ENCODE measurements at regions not wholly inside any gene's neighbourhood (a gene's known extent, or its start where the extent isn't known, plus 50 kb on each side); places are given as distances from the start of the nearest gene placed in this dataset.

DNA sequence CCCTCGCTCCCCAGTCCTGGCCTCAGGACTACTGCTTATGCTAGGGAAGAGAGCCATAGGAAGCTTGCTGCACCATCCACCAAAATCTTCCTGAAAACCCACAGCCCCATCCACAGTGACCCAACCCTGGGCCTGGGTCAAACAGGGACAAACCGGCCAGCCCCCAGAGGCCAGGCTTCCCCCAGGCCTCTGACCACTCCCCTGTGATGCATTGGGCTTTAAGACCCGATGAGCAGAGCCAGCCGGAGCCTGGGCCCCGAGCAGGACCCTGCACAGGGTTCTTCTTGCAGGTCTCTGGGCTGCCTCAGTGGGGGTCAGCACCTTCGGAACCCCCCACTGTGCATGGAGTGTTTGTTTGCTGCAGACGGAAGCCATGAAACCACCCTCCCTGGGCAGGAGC, 583.7 kb downstream of the BRD1 start:
- Histone ChIP-seq H3K4me3 (no peak overlapping the region), H3K27ac (no peak overlapping the region), H3K4me1 (replicated peaks in 1 of 2) (no peaks in the 10 kb centered on the region), H3K36me3 (replicated peaks in 1 of 2) (no peaks in the 10 kb centered on the region), H3K27me3 (no peaks in the 10 kb centered on the region), H3K9me3 (replicated peaks in 1 of 3) (no peaks in the 10 kb centered on the region)
- DNase-seq: peak in 1 of 7 donors; percentile 2
- intact Hi-C loops (cut with DNase I): no loop called here
- 67 to 82% (median 81%) methylated on average over 1 to 7 of the region's 7 CpGs for WGBS, 4 donors
- TF ChIP-seq, protein P1, sequence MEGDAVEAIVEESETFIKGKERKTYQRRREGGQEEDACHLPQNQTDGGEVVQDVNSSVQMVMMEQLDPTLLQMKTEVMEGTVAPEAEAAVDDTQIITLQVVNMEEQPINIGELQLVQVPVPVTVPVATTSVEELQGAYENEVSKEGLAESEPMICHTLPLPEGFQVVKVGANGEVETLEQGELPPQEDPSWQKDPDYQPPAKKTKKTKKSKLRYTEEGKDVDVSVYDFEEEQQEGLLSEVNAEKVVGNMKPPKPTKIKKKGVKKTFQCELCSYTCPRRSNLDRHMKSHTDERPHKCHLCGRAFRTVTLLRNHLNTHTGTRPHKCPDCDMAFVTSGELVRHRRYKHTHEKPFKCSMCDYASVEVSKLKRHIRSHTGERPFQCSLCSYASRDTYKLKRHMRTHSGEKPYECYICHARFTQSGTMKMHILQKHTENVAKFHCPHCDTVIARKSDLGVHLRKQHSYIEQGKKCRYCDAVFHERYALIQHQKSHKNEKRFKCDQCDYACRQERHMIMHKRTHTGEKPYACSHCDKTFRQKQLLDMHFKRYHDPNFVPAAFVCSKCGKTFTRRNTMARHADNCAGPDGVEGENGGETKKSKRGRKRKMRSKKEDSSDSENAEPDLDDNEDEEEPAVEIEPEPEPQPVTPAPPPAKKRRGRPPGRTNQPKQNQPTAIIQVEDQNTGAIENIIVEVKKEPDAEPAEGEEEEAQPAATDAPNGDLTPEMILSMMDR (IDR thresholded peaks at IDR 0.05): no peak
- TF ChIP-seq POLR2A (IDR thresholded peaks at IDR 0.05): no peak

- Histone ChIP-seq H3K4me1 (replicated peaks in 1 of 2) (no peaks in the 10 kb centered on the region), H3K4me3 (no peak overlapping the region), H3K27ac (no peak overlapping the region), H3K27me3 (no peaks in the 10 kb centered on the region), H3K9me3 (replicated peaks in 1 of 3) (no peaks in the 10 kb centered on the region), H3K36me3 (replicated peaks in 1 of 2) (no peaks in the 10 kb centered on the region)
- no peak for TF ChIP-seq POLR2A (IDR thresholded peaks at IDR 0.05)
- TF ChIP-seq, protein P1 (IDR thresholded peaks at IDR 0.05): no peak
- intact Hi-C loops (cut with DNase I): no loop called here
- WGBS, 4 donors: 77 to 87% (median 81%) methylated on average over 5 of the region's 5 CpGs
- DNase-seq: peak in 1 of 7 donors; percentile 1
Observed at GRCh38 chr22:49243335-49243734, 584.3 kb downstream of the BRD1 start.

- intact Hi-C loops (cut with DNase I): no loop called here
- TF ChIP-seq, protein P1 (IDR thresholded peaks at IDR 0.05): no peak
- TF ChIP-seq POLR2A (IDR thresholded peaks at IDR 0.05): no peak
- H3K4me3 ChIP-seq: no peak overlapping the region
Observed at GRCh38 chr22:49242480-49242879, 585.2 kb downstream of the BRD1 start.

DNA sequence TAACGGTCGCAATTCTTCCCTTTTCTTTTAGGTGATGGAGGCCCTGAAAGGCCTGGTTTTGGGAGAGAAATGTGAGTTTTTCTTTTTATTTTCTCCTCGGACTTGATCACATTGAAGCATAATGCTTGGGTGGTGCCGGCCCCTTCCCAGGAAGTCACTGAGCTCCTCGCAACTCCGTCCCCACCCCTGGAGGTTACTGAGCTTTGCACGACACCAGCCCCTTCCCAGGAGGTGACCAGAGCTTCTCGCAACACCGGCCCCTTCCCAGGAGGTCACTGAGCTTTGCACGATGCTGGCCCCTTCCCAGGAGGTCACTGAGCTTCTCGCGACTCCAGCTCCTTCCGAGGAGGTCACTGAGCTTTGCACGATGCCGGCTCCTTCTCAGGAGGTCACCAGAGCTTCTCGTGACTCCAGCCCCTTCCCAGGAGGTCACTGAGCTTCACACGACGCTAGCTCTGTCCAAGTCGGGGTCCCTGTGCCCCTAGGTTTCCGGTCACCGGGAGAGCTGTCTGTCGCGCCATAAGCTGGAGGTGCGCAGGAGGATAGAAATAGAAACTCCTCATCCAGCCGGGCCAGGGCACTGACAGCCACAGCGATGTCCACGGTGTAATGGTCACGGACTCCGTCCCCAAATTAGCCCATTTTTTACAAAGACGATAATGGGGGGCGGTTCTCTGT, 586.4 kb downstream of the BRD1 start:
- Histone ChIP-seq H3K27me3 (no peaks in the 10 kb centered on the region), H3K4me1 (replicated peaks in 1 of 2) (no peaks in the 10 kb centered on the region), H3K27ac (no peak overlapping the region), H3K36me3 (replicated peaks in 1 of 2) (no peaks in the 10 kb centered on the region), H3K4me3 (no peak overlapping the region), H3K9me3 (replicated peaks in 1 of 3) (no peaks in the 10 kb centered on the region)
- TF ChIP-seq, protein P1 (IDR thresholded peaks at IDR 0.05): no peak
- no peak for TF ChIP-seq POLR2A (IDR thresholded peaks at IDR 0.05)
- intact Hi-C loops (cut with DNase I): no loop called here
- DNase-seq: no peak
- WGBS, 4 donors: 76 to 78% (median 77%) methylated on average over 28 to 31 of the region's 31 CpGs

More at GRCh38 chr22:49242480-49242879, 585.2 kb downstream of the BRD1 start:
- no peaks in the 10 kb centered on the region for H3K4me1 ChIP-seq (replicated peaks in 1 of 2)
- peak in 1 of 7 donors; percentile 1 for DNase-seq
- H3K9me3 ChIP-seq (replicated peaks in 1 of 3): no peaks in the 10 kb centered on the region
- no peaks in the 10 kb centered on the region for H3K36me3 ChIP-seq (replicated peaks in 1 of 2)
- 69 to 95% (median 85%) methylated on average over 3 of the region's 3 CpGs for whole genome bisulfite sequencing, 4 donors
- no peaks in the 10 kb centered on the region for H3K27me3 ChIP-seq
- no peak overlapping the region for H3K27ac ChIP-seq

Data from adrenal gland (tissue), 9 donors.